OCI-LY3 (cell line): ENCODE measurements at regions not wholly inside any gene's neighbourhood (a gene's known extent, or its start where the extent isn't known, plus 50 kb on each side); places are given as distances from the start of the nearest gene placed in this dataset.

ENCODE experiments used
- CTCF ChIP-seq: fragments of 200-600, 300-600 bp; sonication (generic); IDR thresholded peaks from 2 replicates; pipeline ENCODE4 v1.5.1; 2014; ENCODE audit warnings: antibody characterized with exemption, low read length, low read depth
- EZH2phosphoT487 ChIP-seq: fragments of 200-600 bp; shearing (Covaris generic); IDR thresholded peaks from 2 replicates; pipeline ENCODE4 v1.6.1; 2018; ENCODE audit warnings: antibody characterized with exemption, mixed run types, low read depth

GRCh38 chr15:81940467-81941451, 105.1 kb downstream of the MEX3B start:
- no peak for TF ChIP-seq CTCF
- TF ChIP-seq EZH2phosphoT487 = no peak
